ENCODE measurements at regions not wholly inside any gene's neighbourhood (a gene's known extent, or its start where the extent isn't known, plus 50 kb on each side); places are given as distances from the start of the nearest gene placed in this dataset.

GRCh38 chr2:47620770-47621437 is 50.1 kb upstream of the KCNK12 start:
- DNase-seq (ENCODE audit: low spot score), result no peak
- in situ Hi-C loops (cut with MboI; ENCODE audit: low pct_unique_long_range_greater_than_20kb, low sequenced_read_pairs, unreplicated experiment), result no loop called here
- TF ChIP-seq CTCF (IDR thresholded peaks at IDR 0.05; ENCODE audit: extremely low read depth, insufficient read depth, missing control alignments), result no peak
